Ishikawa (cell line): ENCODE measurements at regions not wholly inside any gene's neighbourhood (a gene's known extent, or its start where the extent isn't known, plus 50 kb on each side); places are given as distances from the start of the nearest gene placed in this dataset.

ENCODE experiments used
- CEBPB ChIP-seq: IDR thresholded peaks from 2 replicates; pipeline ENCODE4 v1.6.1; 2012
- CREB1 ChIP-seq: IDR thresholded peaks from 2 replicates; pipeline ENCODE4 v1.6.1; 2012; ENCODE audit warnings: low read depth
- EGR1 ChIP-seq: IDR thresholded peaks from 2 replicates; pipeline ENCODE4 v1.6.1; 2012
- EP300 ChIP-seq: IDR thresholded peaks from 2 replicates; pipeline ENCODE4 v1.6.1; 2012; ENCODE audit warnings: borderline replicate concordance
- FOXM1 ChIP-seq: IDR thresholded peaks from 2 replicates; pipeline ENCODE4 v1.6.1; 2012; ENCODE audit warnings: low read depth, borderline replicate concordance
- NFIC ChIP-seq: IDR thresholded peaks from 2 replicates; pipeline ENCODE4 v1.6.1; 2012
- RAD21 ChIP-seq: IDR thresholded peaks from 2 replicates; pipeline ENCODE4 v1.6.1; 2012; ENCODE audit warnings: low read depth
- TAF1 ChIP-seq: IDR thresholded peaks from 2 replicates; pipeline ENCODE4 v1.6.1; 2012; ENCODE audit warnings: low read depth, mild to moderate bottlenecking
- TCF12 ChIP-seq: IDR thresholded peaks from 2 replicates; pipeline ENCODE4 v1.6.1; 2012; ENCODE audit warnings: low read depth
- TEAD4 ChIP-seq: IDR thresholded peaks from 2 replicates; pipeline ENCODE4 v1.6.1; 2012
- YY1 ChIP-seq: IDR thresholded peaks from 2 replicates; pipeline ENCODE4 v1.6.1; 2012; ENCODE audit warnings: low read depth
- ZBTB7A ChIP-seq: IDR thresholded peaks from 2 replicates; pipeline ENCODE4 v1.6.1; 2012; ENCODE audit warnings: low read depth
- TF ChIP-seq, protein P1 (sequence below): IDR thresholded peaks from 2 replicates; pipeline ENCODE4 v1.6.1; 2012; ENCODE audit warnings: low read depth, mild to moderate bottlenecking
- TF ChIP-seq, protein P2 (sequence below): IDR thresholded peaks from 2 replicates; pipeline ENCODE4 v1.6.1; 2012
- TF ChIP-seq, protein P3 (sequence below): IDR thresholded peaks from 2 replicates; pipeline ENCODE4 v1.6.1; 2012

DNA sequence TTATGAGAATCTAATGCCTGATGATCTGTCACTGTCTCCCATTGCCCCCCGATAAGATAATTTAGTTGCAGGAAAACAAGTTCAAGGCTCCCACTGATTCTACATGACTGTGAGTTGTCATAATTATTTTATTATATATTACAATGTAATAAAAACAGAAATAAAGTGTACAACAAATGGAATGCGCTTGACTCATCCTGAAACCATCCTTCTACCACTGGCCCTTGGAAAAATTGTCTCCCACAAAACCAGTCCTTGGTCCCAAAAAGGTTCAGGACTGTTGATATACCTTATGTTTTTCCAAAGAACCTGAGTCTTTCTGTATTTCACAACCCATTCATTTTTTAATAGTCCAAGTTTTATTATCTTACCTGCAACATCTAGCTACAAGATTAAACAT lies 403.5 kb downstream of the TAF11L14 start:
- TF ChIP-seq YY1 (no peak), NFIC (no peak), EP300 (no peak), CEBPB (no peak), FOXM1 (no peak), TCF12 (no peak), TAF1 (no peak), ZBTB7A (no peak), TEAD4 (no peak), RAD21 (no peak), EGR1 (no peak), CREB1 (no peak)
- TF ChIP-seq, protein P1, sequence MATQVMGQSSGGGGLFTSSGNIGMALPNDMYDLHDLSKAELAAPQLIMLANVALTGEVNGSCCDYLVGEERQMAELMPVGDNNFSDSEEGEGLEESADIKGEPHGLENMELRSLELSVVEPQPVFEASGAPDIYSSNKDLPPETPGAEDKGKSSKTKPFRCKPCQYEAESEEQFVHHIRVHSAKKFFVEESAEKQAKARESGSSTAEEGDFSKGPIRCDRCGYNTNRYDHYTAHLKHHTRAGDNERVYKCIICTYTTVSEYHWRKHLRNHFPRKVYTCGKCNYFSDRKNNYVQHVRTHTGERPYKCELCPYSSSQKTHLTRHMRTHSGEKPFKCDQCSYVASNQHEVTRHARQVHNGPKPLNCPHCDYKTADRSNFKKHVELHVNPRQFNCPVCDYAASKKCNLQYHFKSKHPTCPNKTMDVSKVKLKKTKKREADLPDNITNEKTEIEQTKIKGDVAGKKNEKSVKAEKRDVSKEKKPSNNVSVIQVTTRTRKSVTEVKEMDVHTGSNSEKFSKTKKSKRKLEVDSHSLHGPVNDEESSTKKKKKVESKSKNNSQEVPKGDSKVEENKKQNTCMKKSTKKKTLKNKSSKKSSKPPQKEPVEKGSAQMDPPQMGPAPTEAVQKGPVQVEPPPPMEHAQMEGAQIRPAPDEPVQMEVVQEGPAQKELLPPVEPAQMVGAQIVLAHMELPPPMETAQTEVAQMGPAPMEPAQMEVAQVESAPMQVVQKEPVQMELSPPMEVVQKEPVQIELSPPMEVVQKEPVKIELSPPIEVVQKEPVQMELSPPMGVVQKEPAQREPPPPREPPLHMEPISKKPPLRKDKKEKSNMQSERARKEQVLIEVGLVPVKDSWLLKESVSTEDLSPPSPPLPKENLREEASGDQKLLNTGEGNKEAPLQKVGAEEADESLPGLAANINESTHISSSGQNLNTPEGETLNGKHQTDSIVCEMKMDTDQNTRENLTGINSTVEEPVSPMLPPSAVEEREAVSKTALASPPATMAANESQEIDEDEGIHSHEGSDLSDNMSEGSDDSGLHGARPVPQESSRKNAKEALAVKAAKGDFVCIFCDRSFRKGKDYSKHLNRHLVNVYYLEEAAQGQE = no peak
- TF ChIP-seq, protein P2, sequence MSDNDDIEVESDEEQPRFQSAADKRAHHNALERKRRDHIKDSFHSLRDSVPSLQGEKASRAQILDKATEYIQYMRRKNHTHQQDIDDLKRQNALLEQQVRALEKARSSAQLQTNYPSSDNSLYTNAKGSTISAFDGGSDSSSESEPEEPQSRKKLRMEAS = no peak
- TF ChIP-seq, protein P3, sequence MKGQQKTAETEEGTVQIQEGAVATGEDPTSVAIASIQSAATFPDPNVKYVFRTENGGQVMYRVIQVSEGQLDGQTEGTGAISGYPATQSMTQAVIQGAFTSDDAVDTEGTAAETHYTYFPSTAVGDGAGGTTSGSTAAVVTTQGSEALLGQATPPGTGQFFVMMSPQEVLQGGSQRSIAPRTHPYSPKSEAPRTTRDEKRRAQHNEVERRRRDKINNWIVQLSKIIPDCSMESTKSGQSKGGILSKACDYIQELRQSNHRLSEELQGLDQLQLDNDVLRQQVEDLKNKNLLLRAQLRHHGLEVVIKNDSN = no peak

DNA sequence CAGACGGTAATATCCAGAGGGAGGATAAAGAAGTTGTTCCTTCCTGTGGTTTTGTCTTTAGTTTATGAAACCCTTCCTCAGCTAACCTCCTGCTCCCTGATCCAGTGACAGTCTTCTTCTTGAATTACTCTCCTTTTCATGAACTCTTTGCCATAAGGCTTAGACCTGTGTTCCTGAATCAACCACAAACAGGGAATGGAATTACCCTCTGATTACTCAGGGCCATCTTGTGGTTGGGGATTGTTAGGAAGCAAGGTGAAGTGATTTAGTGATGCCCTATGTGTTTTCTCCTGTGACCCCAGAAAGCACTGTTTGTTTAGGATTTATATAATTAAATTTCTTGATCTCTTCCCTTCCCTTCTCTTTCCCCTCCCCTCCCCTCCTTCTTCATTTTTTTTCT lies 409.1 kb downstream of the TAF11L14 start:
- TF ChIP-seq FOXM1 (no peak), TEAD4 (no peak), YY1 (no peak), CEBPB (no peak), RAD21 (peak; percentile 18; the same call in 1 of the 2 replicates), CREB1 (no peak), ZBTB7A (no peak), TAF1 (no peak)

DNA sequence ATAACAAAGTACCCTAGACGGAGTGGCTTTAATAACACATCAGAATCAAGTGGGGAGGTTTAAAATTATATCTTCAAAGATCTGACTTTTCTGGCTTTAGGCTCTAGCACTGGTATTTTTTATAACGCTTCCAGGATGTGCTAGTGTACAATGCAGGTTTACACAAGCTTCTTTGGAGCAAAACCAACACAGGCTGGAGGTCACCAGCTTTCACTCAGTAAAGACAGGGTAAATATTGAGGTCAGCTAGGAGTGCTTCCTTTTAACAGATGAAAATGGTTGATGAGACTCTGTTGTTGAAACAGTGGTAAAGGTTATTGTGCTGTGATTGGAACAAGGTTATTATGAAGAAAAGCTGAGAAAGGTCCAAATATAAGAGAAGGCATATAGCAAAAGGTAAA lies 414.2 kb downstream of the TAF11L14 start:
- TF ChIP-seq ZBTB7A (no peak), EP300 (no peak), TAF1 (no peak), CREB1 (no peak), YY1 (no peak), EGR1 (no peak), CEBPB (no peak), RAD21 (no peak), FOXM1 (no peak), TCF12 (no peak), NFIC (no peak), TEAD4 (no peak)
- TF ChIP-seq, protein P3 = no peak
- TF ChIP-seq, protein P2 = no peak
- TF ChIP-seq, protein P1 = no peak

DNA sequence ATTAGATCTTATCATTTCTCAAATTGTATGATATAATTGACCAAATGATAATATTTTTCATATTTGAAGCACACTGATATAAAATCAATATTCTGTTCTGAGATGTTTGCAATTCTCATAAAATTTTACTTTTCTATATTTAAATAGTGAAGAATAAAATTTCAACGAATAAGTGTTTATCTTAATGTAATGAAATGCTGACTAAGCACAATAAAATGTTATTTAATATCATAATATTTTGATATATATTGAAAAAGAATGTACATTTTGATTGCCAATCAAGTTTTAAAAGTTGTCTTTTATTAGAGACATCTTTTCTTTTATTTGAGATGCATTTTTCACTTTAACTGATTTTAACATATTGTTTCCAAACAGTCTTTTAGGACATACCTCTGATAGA lies 416.1 kb downstream of the TAF11L14 start:
- TF ChIP-seq ZBTB7A (no peak), YY1 (no peak), TEAD4 (no peak), FOXM1 (no peak), TCF12 (no peak), EGR1 (no peak), EP300 (no peak), CEBPB (no peak), CREB1 (no peak), NFIC (no peak), TAF1 (no peak), RAD21 (no peak)
- TF ChIP-seq, protein P3 = no peak
- TF ChIP-seq, protein P2 = no peak
- TF ChIP-seq, protein P1 = no peak
